Endometrium (tissue), 2 donors: ENCODE measurements at regions not wholly inside any gene's neighbourhood (a gene's known extent, or its start where the extent isn't known, plus 50 kb on each side); places are given as distances from the start of the nearest gene placed in this dataset.
"Not testable (repeated sequence)": the region's sequence is repeated elsewhere in the genome, so short reads cannot be mapped to it uniquely, and the experiment has no call there.

Source experiments
- FAIRE-seq: peaks from 2 replicates; lab custom pipeline; 2012; peaks lifted over from hg19 to GRCh38; lab: Jason Lieb, UNC
- donor health status: control.
- donor health status: control.

DNA sequence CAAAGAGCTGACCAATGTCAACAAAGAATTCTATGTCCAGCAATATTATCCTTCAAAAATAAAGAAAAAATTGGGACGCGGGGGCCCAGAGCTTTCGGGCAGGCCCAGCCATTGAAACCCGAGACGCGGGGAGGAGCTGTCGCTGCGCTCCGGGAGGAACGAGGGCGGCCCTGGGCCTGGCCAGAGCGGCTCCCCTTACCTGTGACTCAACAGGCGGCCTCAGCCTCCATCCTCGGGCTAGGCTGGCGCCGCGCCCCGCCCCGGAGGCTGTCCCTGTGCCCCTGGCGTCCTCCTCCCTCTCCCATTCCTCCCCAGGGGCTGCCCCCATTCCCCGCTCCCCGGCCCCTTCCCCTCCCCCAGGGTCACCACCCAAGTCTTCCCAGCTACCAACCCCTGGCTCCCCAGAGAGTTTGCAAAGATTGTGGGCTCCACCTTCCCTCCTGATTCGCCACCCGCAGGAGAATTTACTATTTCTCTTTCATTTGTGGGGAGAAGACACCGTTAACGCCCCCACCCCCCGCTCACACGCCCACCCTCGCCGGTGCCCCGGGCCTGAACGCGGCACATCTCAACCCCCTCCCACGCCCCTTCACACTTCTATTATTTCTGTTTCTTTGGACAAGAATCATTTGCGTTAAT lies 127.9 kb downstream of the ARRDC4 start:
- not testable (repeated sequence) for FAIRE-seq

DNA sequence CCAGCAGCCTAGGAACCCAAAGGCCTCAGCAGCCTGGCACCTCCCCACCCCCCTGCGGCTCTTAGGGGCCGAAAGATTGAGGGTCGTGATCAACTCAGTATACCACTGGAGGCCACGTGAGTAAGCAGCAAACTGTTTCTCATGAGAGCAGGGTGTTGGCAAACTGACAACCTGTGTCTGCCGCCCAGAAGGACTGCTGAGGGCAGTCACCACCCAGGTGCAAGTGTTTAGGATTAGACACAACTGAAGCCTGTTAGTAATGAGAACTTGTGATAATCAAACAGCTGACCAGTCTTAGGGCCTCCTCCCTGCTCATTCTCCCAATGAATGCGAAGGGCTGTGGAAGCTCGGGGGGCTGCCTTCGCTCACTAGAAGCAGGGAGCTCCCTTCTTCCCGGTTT lies 128.8 kb downstream of the ARRDC4 start:
- FAIRE-seq, result not testable (repeated sequence)

DNA sequence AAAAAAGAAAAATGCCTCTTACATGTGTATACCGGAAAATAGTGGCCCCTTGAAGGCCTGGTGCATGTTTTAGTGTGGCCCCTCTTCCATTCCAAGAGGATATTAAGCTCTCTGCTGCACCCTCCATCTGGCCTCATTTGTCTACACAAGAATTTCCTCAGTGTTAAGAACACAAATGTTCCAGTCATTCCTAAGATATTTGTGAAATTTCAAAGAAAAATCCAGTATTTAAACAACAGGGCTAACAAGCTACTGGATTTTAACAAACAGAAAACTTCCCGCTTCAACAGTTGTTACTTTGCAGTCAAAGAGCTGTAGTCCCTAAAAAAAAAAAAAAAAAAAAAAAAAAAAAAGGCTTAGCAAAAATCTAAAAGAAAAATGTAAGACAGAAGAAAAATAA lies 137.5 kb downstream of the ARRDC4 start:
- peak; percentile 81 for FAIRE-seq

DNA sequence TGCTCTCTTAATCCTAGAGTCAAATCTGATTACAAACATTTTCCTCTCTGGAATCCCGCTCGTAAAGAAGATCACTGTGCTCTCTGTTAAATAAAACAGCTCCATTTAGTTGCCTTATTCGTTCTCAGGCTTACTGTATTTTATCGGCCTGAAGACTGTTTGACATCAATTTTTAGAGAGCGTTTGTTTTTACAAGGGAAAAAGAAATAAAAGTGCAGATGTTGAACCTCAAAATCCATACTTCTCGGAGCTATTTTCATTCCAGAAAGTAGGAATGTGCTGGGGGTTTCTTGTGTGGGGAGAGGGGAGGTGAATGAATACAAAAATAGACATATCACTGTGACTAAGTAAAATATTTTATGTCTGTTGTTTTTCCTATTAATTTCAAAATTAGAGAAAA lies 140.1 kb downstream of the ARRDC4 start:
- peak; percentile 99 for FAIRE-seq

DNA sequence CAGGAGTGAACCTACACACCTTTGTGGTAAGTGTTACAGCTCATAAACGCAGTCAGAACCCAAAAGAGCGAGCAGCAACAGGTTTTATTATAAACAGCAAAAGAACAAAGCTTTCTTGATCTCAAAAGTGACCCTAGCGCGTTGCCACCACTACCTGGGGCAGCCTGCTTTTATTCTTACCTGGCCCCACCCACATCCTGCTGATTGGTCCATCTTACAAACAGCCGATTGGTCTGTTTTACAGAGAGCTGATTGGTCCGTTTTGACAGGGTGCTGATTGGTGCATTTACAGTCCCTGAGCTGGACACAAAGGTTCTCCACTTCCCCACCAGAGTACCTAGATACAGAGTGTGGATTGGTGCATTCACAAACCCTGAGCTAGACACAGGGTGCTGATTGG lies 143.1 kb downstream of the ARRDC4 start:
- FAIRE-seq, result no peak

DNA sequence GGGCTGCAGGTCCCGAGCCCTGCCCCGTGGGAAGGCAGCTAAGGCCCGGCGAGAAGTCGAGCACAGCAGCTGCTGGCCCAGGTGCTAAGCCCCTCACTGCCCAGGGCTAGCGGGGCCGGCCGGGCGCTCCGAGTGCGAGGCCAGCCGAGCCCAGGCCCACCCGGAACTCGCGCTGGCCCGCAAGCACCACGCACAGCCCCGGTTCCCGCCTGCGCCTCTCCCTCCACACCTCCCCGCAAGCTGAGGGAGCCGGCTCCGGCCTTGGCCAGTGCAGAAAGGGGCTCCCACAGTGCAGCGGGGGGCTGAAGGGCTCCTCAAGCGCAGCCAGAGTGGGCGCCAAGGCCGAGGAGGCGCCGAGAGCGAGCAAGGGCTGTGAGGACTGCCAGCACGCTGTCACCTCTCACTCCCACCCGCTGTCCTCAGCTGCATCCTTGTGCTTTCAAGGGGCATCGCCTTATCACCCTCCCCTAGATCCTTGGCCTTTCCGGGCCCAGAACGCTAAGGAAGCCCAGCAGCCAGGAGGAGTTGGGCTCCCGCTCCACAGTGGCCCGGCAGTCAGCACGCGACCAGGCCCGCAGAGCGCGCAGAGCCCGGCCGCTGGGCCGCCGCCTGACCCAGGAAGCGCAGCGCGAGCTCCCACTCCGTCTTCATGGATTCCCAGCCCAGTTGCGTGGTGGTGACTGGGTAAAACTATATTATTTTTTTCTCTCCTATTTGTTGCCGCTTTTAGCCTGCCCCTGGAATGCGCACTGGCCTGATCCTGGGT lies 144.1 kb downstream of the ARRDC4 start:
- not testable (repeated sequence) for FAIRE-seq

DNA sequence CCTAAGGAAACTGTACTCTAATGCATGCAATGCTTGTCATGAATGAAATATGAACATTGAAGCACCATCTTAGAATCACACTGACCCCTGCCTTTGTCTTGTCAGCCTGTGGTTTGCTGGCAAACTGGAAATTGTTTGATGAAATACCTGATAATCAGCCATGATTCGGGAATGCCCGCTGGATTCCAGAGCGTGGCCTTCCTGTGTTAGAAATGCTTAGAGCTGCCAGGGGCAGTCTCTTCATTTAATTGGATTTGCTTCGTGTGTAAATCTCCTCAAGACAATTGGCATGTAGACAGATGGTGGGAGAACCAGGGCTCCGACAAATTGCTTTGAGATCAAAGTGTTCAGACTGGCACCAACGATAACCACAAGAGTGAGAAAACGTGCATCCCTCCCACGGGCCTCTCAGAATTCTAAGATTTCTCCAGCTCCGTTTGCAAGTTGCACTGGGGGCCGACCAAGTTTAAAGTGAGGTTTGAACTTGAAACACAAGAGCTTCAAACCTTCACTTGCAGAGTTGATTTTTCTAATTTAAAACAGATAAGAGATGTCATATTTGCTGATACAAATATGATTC lies 146.2 kb downstream of the ARRDC4 start:
- peak; percentile 31 for FAIRE-seq

DNA sequence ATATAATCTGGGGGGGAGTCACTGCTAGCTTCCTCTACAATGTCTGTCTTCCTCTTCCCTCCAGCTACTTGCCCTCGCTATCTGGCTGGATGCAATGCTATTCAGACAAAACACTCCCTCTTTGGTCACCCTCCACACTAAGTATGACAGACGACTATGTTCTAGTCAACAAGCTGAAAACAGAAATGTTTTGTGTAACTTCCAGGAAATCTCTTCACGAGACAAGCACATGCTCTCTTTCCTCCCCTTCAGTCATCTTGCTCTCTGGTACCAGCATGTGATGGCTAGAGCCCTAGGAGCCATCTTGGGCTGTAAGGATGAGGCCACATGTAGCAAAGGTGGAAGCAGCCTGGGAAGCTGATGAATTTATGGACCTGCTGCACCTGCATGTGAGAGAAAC lies 151.3 kb downstream of the ARRDC4 start:
- no peak for FAIRE-seq

DNA sequence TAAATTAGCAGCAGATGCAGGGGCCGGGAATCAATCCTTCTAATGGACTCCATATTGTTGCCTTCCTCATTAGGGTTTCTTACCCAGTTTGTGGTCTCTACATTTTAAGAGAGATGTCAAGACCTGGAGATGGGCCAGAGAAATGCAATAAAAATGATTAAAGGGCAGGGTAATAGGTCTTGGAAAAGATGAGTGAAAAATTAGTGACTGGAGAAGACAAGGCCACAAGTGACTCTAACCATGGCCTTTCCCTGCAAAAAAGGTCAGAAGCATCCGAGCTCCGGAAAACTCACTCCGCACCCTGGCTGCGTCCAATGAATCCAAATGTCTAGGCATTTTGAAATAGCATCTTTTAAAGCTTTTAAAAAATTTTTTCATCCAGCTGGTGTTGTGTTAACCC lies 152.8 kb downstream of the ARRDC4 start:
- peak; percentile 46 for FAIRE-seq

DNA sequence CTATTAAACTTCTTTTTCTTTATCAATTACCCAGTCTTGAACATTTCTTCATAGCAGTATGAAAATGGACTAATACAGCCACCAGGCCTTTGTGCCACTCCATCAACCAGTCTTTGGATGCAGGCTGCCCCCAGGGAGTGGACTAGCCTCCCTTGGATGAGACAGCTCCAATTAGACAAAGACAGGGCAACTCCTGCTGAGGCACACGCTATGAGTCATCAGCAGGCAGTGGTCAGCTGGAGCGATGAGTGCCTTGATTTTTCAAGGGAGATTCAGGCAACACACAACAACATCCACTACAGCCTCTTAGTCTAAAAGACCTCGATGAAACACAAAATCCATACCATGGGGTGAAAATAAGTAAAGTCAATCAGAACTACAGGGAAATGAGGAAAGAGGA lies 160.1 kb downstream of the ARRDC4 start:
- no peak for FAIRE-seq

DNA sequence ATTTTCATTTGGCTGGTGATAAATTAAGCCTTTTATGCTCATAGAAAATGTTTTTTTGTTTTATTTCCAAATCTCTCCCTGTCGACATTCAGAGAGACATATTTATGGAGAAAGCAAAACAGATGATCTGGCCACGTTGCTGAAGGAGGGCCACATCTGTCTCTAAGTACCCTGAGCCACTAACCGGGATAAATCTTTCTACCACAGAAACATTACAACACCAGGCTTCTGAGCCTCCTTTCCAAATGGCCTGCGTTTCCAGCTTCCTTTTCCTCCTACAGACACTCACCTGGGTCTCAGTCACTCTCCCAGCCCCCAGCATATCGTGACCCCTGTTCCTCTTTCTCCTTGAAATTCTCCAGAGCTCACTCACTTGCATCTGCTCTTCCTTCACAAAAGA lies 161.0 kb downstream of the ARRDC4 start:
- no peak for FAIRE-seq

DNA sequence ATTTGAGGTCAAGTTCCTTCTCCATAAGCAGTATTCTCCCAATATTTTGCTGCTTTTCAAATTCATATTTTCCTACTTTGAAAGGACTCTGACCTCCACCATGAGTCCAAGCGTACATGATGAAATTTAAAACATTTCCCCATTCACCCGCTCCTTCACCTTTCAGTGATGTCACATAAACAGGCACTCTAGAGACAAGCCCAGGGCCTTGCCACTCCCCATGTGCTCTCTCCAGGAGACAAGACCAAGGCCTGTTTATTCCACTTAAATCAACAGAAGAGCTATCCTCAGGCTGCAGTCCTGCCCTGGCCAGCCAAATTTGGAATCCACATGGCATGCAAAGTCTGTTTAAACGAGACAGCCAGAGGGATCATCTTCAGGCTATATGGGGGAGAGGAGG lies 161.5 kb downstream of the ARRDC4 start:
- FAIRE-seq, result no peak

DNA sequence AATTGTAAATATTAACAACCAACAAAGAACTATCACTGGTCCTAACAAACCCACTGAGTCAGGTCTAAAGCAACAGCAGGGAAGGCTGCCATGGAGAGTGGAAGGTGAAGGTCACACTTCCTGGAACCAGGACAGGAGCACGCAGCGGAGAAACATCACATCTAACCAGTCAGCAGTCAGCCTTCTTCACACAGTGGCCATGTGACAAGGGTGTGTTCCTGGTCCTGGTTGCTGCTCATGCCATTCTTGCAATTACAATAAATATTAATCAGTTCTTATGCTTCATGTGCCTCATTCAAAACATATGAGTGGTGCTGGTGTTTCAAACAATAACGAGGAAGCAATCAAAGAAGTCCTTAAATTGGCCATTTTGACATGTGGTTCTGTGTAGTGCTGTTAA lies 162.8 kb downstream of the ARRDC4 start:
- no peak for FAIRE-seq

DNA sequence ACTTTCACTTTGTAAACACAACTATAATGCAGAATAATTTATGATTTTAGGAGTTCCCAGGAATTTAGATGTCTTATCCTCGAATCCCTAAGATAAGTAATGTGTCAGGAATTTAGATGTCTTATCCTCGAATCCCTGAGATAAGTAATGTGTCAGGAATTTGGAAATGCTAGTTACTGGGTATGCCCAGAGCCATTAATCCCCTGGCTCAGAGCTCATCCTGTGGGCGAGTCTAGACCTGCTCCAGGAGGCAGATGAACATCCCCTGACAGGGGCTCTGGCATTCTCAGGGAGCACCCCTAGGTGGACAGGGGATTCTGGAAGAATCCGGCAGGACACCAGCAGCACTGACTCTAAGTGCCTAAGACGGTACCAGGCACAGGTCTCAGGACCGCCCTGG lies 163.3 kb downstream of the ARRDC4 start:
- no peak for FAIRE-seq

DNA sequence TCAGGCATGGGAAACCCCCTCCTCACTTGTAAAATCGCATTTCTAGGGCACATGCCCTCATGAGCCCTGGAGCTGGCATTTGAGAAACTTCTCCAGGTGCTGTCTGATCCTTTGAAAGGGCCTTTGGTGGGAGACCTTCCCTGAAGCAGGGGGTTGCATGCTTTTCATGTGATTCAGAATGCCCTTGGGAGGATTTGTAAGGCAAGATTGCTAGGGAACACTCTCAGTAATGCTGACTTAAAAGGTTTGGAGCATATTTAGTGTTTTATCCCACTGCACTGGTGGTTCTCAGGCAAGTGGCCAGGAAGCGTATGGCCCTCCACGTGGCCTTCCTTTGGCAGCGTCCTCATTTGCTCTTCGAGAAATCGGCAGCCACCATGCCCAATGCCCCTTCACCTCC lies 164.1 kb downstream of the ARRDC4 start:
- FAIRE-seq, result no peak

DNA sequence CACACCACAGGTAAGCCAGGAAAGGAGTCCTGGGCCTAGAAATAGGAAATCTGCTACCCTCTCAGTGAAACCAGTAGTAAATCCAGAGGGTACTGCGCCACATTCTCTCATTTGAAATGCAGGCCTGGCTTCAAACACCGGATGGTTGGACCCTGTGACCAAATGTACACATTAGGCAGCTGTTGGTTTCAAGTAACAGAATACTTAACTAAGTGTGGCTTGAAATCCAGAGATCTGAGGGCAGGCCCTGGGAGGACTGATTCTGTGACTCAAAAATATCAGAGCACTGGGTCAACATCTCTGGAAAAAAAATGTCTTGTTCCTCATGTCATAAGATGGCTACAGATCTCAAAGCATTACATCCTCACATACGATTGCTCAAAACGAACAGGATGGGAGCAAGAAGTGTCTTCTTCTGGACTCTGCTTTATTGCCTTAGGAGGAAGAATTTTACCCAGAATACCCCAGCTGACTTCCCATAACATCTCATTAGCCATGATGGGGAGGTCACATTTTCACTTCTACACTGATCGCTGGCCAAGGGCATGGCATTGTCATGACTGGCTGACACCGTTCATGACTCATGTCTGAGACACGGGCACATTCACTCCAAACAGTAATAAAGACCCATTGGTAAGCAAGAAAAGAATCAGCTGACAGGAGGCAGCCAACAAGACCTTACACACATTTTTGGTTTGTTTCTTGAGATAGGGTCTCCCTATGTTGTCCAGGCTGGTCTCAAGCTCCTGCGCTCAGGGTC lies 166.0 kb downstream of the ARRDC4 start:
- no peak for FAIRE-seq

DNA sequence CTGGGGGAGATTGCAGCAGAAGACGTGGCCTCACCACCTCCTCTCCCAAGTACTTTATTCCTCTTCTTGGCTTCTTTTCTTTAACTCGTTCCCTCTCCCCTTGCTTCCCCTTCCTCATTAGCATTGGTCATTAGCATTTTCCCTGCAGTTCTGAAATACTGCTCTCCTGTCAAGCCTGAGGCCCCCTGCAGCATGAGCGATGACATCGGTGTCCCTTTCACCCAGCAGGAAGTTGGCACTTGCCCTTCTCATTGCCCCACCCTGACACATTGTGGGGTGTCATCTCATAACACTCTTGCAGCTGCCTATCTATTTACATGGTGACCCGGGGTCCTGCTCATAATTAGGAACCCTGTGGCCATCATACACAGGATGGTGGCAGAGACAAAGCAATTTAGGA lies 167.1 kb downstream of the ARRDC4 start:
- no peak for FAIRE-seq

DNA sequence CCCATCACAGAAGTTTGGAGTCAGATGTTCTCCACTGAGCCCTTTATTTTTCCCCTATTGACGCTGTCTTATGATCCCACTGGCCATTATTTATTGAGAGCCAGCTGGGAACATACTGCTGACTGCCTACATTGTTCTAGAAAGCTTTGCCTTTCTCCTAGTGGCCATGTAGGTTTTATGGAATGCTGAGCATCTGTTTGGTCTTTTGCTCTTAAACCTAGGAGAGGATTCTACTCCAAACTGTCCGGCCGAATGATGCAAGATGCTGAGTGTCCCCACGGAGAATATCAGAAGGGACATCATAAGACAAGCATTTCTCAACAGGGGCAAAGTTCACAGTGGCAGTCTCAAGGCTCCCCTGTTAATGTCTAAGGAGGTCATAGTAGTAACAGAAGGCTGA lies 171.4 kb downstream of the ARRDC4 start:
- no peak for FAIRE-seq

DNA sequence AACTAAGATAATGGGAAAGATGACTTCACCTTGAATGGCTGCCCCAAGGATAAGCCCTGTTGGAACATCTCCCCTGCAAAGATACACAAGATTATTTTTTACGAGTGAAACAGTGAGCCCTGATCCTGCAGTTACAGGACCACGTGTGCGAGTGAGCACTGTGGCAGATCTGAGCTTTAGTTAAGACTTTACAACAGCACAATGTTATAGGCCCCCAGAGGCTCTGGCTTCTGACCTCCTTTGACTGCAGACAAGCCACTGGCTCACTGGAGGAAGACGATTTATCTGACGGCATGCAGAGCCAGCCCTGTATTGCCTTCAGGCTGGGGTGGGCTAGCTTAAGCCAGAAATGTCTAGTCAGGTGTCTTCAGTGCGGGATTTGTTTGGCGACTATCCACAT lies 174.4 kb downstream of the ARRDC4 start:
- no peak for FAIRE-seq

DNA sequence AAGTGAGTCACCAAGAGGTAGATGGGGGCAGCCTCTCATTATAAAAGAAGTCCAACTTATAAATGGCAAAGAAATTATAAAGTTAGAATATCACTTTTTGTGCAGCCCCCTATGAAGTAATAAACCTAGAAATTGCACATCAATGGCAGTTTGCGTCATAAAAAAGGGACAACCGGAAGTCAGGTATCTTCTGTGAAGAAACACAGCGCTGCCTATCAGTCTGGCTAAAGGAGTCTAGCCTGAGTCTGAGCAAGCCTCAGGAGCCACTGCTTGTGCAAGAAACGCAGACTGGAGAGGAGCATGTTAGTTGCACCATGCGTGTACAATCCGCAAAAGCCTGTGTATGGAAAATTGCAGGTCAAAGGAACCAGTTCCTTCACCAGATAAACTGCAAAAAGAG lies 178.4 kb downstream of the ARRDC4 start:
- FAIRE-seq, result no peak

DNA sequence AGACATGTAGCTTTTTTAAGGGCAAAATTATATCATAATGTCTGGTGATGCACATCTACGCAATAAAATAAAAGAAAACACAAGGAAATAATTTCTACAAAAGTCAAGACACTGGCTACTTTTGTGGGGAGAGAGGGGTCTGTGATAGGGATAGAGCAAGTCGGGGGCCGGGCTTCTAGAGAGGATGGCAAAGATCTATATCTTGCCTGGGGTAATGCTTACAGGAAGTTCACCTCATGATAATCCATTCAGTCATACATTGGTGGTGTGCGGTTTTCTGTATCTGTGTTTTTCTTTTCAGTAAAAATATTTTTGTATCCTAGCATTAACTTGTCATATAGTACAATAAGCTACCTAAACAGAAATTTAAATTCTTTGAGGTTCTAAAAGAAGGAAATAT lies 178.8 kb downstream of the ARRDC4 start:
- FAIRE-seq, result no peak

DNA sequence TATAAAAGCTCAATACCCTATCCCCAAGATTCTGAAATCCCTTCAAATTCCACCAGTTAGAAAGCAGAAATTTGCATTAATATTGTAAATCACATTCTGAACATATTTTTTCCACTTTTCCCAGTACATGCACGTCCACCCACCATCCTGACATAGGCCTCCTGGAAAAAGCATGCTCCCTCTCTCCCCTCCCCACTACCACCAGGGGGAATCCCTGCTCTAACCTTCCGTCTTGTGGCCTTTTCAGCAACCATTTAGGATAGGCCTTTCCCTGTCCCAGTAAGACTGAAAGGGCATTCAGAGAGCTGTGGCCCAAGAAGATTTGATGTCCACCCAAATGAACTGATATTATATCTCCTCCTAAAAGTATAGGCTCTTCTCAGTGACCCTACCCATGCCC lies 182.1 kb downstream of the ARRDC4 start:
- FAIRE-seq, result no peak

DNA sequence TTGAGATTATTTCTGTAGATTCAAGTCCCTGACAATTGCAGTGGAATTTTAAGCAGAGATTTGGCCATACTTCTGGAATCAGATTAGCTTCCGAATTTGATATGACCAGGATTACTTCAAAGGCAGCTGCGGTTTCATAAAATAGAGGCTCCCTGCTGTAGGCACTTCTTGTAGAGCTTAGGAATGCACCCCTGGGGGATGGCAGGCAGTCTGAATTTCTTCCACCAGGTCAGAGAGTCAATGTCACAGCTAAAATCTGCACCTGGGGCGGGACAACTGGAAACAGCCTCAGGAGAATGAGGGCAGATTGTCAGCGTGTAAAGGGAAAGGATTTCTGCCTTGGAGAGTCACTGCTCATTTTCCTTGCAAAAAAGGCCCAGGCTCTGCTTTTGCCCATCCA lies 182.6 kb downstream of the ARRDC4 start:
- FAIRE-seq, result no peak
